Activated effector memory CD4-positive, alpha-beta T cell treated with Interleukin-2 at 50 U/mL for 16 hours (primary cell): ENCODE measurements at regions not wholly inside any gene's neighbourhood (a gene's known extent, or its start where the extent isn't known, plus 50 kb on each side); places are given as distances from the start of the nearest gene placed in this dataset.

Experiments used
- DNase-seq: peaks from one replicate; pipeline ENCODE4 v3.0.0-alpha.2; 2020

GRCh38 chr7:130999926-131000325, 265.9 kb upstream of the KLF14 start:
- no peak for DNase-seq

- no peak for DNase-seq
Measured at GRCh38 chr7:131000389-131000788, 266.4 kb upstream of the KLF14 start.

- DNase-seq: no peak
Measured at GRCh38 chr7:131000873-131001272, 266.9 kb upstream of the KLF14 start.

GRCh38 chr7:131002600-131002999, 268.6 kb upstream of the KLF14 start:
- no peak for DNase-seq

- no peak for DNase-seq
Measured at GRCh38 chr7:131003634-131004033, 269.6 kb upstream of the KLF14 start.

- no peak for DNase-seq
Measured at GRCh38 chr7:131004371-131004770, 270.4 kb upstream of the KLF14 start.

GRCh38 chr7:131007439-131008330, 273.7 kb upstream of the KLF14 start:
- no peak for DNase-seq

GRCh38 chr7:131008840-131009711, 275.1 kb upstream of the KLF14 start:
- no peak for DNase-seq

GRCh38 chr7:131010029-131010716, 276.2 kb upstream of the KLF14 start:
- no peak for DNase-seq

- no peak for DNase-seq
Measured at GRCh38 chr7:131010717-131011431, 276.9 kb upstream of the KLF14 start.

- DNase-seq: no peak
Measured at GRCh38 chr7:131011432-131011742, 277.4 kb upstream of the KLF14 start.

- no peak for DNase-seq
Measured at GRCh38 chr7:131011976-131012375, 278.0 kb upstream of the KLF14 start.

- no peak for DNase-seq
Measured at GRCh38 chr7:131012477-131013031, 278.5 kb upstream of the KLF14 start.

GRCh38 chr7:131013716-131014115, 279.7 kb upstream of the KLF14 start:
- no peak for DNase-seq

GRCh38 chr7:131014906-131015656, 281.1 kb upstream of the KLF14 start:
- no peak for DNase-seq

- no peak for DNase-seq
Measured at GRCh38 chr7:131015657-131015958, 281.6 kb upstream of the KLF14 start.

- no peak for DNase-seq
Measured at GRCh38 chr7:131016230-131016629, 282.2 kb upstream of the KLF14 start.

GRCh38 chr7:131019351-131019750, 285.3 kb upstream of the KLF14 start:
- DNase-seq: no peak

- DNase-seq: no peak
Measured at GRCh38 chr7:131020759-131021261, 286.8 kb upstream of the KLF14 start.

- no peak for DNase-seq
Measured at GRCh38 chr7:131021460-131021859, 287.5 kb upstream of the KLF14 start.

- DNase-seq: no peak
Measured at GRCh38 chr7:131021902-131022301, 287.9 kb upstream of the KLF14 start.
